GM19463 (cell line): ENCODE measurements at regions not wholly inside any gene's neighbourhood (a gene's known extent, or its start where the extent isn't known, plus 50 kb on each side); places are given as distances from the start of the nearest gene placed in this dataset.
"Not testable (repeated sequence)": the region's sequence is repeated elsewhere in the genome, so short reads cannot be mapped to it uniquely, and the experiment has no call there.

Experiments used
- ATAC-seq: cut with Tn5 transposase; IDR thresholded peaks from one replicate; pipeline ENCODE4 v1.9.1; 2021; ENCODE audit warnings: mild to moderate bottlenecking, moderate library complexity; ENCODE audit not compliant: unreplicated experiment

GRCh38 chr2:208674919-208675318 lies 268.3 kb downstream of the PTH2R start:
- no peak for ATAC-seq

DNA sequence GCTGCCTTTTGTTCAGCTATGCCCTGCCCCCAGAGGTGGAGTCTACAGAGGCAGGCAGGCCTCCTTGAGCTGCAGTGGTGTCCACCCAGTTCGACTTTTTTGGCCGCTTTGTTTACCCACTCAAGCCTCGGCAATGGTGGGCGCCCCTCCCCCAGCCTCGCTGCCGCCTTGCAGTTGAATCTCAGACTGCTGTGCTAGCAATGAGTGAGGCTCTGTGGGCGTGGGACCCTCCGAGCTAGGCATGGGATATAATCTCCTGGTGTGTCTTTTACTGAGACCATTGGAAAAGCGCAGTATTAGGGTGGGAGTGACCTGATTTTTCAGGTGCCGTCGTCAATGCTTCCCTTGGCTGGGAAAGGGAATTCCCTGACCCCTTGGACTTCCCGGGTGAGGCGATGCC lies 279.3 kb downstream of the PTH2R start:
- ATAC-seq: not testable (repeated sequence)

DNA sequence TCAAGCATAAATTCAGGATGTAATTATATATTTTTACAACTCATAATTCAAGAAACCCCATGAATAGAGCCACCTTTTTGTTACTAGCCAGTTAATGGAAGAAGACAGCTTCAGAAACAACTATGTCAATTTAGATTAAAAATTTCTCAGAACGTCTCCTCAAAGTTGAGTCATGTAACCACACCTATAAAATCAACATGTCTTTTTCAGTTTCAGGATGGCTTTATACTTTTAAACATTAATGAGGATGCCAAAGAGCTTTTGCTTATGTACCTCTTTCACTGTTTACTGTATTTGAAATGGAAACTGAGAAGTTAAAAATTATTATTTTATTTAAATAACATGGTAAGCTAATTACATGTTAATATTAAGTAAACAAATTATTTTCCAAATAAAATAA lies 280.1 kb downstream of the PTH2R start:
- ATAC-seq: peak; percentile 51

DNA sequence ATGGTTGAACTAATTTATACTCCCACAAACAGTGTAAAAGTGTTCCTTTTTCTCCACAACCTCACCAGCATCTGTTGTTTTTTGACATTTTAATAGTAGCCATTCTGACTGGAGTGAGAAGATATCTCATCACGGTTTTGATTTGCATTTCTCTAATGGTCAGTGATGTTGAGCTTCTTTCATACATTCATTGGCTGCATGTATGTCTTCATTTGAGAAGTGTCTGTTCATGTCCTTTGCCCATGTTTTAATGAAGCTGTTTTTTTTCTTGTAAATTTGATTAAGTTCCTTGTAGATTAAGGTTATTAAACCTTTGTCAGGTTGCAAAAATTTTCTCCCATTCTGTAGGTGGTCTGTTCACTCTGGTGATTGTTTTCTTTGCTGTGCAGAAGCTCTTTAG lies 281.1 kb downstream of the PTH2R start:
- not testable (repeated sequence) for ATAC-seq

GRCh38 chr2:208698114-208698513 lies 291.5 kb downstream of the PTH2R start:
- no peak for ATAC-seq

GRCh38 chr2:208708486-208708885 lies 301.9 kb downstream of the PTH2R start:
- ATAC-seq: no peak

- ATAC-seq: no peak
These were observed 305.0 kb downstream of the PTH2R start for GRCh38 chr2:208711598-208711997.

GRCh38 chr2:208713066-208713745 lies 306.6 kb downstream of the PTH2R start:
- no peak for ATAC-seq

- ATAC-seq: no peak
These were observed 312.2 kb downstream of the PTH2R start for GRCh38 chr2:208718828-208719227.

- ATAC-seq: no peak
These were observed 316.1 kb downstream of the PTH2R start for GRCh38 chr2:208722731-208723130.

DNA sequence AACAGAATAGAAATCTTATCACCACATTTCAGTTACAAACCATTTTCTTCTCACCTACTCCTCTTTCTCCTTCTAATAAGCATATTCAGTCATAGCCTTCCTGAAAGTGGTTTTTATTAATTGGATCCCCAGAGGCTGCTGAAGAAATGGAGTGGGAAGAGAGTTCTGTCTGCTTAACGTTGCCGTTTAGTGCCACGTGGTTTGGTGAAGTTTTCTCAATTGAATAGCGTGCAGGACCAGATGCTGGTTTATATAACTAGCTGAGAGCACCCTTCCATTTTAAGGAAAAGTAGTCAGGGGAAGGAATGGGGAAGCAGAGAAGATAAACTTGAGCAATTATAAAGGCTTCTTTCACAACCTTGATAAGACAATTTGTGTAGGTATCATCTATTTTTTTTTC lies 318.7 kb downstream of the PTH2R start:
- no peak for ATAC-seq

DNA sequence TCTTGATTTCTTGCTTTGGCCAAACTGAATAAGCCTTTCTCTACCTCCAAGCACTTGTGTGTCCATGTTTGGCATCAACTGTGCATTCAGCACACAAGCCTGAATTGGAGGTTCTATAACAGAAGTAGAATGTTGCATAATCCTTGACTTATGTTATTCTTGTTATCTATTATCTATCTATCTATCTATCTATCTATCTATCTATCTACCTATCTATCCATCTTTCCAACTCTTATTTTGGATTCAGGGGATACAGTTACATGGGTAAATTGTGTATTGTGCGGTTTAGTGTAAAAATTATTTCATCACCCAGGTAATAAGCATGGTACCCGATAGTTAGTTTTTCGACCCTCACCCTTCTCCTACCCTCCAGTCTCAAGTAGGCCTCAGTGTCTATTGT lies 319.6 kb downstream of the PTH2R start:
- ATAC-seq: no peak

GRCh38 chr2:208751663-208752415 lies 345.2 kb downstream of the PTH2R start:
- ATAC-seq: not testable (repeated sequence)

DNA sequence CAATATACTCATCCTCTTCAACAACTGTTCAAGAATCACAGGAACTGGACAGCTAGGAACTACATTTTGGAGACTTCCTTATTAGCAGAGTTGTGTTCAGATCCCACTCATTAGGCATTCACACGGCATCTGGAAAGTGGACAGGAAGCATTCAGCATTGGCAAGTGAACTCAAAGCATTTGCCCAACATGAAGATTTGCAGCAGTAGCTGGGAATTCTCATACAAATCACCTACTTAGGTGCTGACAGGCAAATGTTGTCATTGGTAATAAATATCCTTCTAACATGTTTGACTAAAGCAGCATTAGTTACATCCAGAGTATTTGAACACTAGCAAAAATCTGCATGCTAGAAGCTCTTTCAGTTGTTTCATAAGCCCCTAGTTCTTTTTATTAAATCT lies 350.8 kb downstream of the PTH2R start:
- ATAC-seq: no peak

GRCh38 chr2:208773074-208773473 lies 366.5 kb downstream of the PTH2R start:
- not testable (repeated sequence) for ATAC-seq

GRCh38 chr2:208781166-208781565 lies 374.6 kb downstream of the PTH2R start:
- ATAC-seq: no peak

DNA sequence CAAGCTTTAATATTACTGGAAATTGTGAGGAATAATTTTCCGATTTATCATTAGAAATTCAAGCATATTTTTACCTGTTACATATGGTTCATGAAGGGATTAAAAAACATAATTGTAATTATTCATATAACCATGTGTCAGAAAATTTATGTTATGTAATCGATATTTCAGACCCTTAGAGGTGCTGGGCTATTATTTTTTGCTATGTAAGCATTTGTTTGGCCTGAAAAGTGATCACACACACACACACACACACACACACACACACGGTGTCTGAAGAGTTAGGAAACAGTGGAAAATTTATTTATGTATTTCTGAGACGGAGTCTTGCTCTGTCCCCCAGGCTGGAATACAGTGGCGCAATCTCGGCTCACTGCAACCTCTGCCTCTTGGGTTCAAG lies 375.5 kb downstream of the PTH2R start:
- no peak for ATAC-seq

DNA sequence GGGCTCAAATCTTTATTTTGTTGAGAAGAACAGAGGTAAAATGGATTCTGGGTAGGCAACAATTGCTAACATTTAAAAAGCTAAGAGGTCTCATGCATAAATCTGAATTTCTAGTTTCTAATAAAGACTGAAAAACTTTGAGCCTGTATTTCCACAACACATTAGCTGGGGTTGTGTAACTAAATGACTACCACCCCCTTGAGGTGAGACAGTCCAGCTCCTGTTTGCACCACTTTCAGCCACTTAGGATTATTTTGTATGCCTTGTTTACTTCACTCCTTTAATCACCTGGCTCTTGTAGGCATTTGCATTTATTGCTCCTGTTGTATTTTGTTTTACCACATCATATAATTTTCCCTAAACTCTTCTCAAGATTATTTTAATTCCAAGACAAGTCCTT lies 376.6 kb downstream of the PTH2R start:
- ATAC-seq: no peak

- ATAC-seq: not testable (repeated sequence)
These were observed 378.2 kb downstream of the PTH2R start for GRCh38 chr2:208784774-208785173.

GRCh38 chr2:208791257-208791656 lies 384.7 kb downstream of the PTH2R start:
- no peak for ATAC-seq

DNA sequence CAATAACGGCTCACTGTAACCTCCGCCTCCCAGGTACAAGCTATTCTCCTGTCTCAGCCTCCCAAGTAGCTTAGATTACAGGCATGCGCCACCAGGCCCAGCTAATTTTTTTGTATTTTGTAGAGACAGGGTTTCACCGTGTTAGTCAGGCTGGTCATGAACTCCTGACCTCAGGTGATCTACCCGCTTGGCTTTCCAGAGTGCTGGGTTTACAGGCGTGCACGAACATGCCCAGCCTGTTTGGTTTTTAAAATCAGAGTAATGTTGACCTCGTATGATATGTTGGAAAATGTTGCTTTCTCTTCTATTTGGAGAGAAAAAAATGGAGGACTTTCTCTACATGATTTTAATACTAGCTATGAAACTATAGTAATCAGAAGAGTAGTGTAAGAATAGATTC lies 386.2 kb downstream of the PTH2R start:
- no peak for ATAC-seq

- no peak for ATAC-seq
These were observed 386.8 kb downstream of the PTH2R start for GRCh38 chr2:208793434-208793833.
